Left lung (tissue), 4 donors: ENCODE measurements at regions not wholly inside any gene's neighbourhood (a gene's known extent, or its start where the extent isn't known, plus 50 kb on each side); places are given as distances from the start of the nearest gene placed in this dataset.

Experiments used
- ATAC-seq: fragments of 200-7000 bp; cut with Tn5 transposase; one replicate; pipeline ENCODE4 v1.9.1; 2020; ENCODE audit warnings: moderate library complexity
- DNase-seq, 4 donors: peaks; one replicate each; pipeline ENCODE4 v3.0.0-alpha.2; 2013 to 2020
- H3K27ac ChIP-seq, 2 donors: fragments of 200-600 bp; sonication (generic) in 1 of 2; one replicate each; pipeline versions ENCODE4 v1.5.0 to v1.8.0; 2020 to 2021
- H3K27me3 ChIP-seq, 2 donors: fragments of 200-600 bp; sonication (generic) in 1 of 2; one replicate each; pipeline versions ENCODE4 v1.5.0 to v1.8.0; 2020 to 2021
- H3K36me3 ChIP-seq, 2 donors: fragments of 200-600 bp; sonication (generic) in 1 of 2; one replicate each; pipeline versions ENCODE4 v1.5.0 to v1.8.0; 2020 to 2021
- H3K4me1 ChIP-seq, 2 donors: fragments of 200-600 bp; one replicate each; pipeline ENCODE4 v1.8.0; 2021
- H3K4me3 ChIP-seq, 2 donors: fragments of 200-600 bp; sonication (generic) in 1 of 2; one replicate each; pipeline versions ENCODE4 v1.5.0 to v1.8.0; 2020 to 2021; ENCODE audit warnings: mild to moderate bottlenecking in 1 of 2
- H3K9me3 ChIP-seq, 2 donors: fragments of 200-600 bp; sonication (generic) in 1 of 2; one replicate each; pipeline versions ENCODE4 v1.5.0 to v1.8.0; 2020 to 2021
- CTCF ChIP-seq, 2 donors: fragments of 200-600 bp; sonication (generic) in 1 of 2; IDR thresholded peaks; one replicate each; pipeline versions ENCODE4 v1.5.0 to v1.8.0; 2021; ENCODE audit warnings: antibody characterized with exemption in 2 of 2
- intact Hi-C, 2 donors: fragments of 100-400 bp; cut with DNase I; formaldehyde crosslinking; loops; one replicate each; pipeline versions ENCODE4 v1.11.2 to v1.14.2; 2022
- donor health status: DM: no; HTN: yes; CAD: no.
- donor health status: DM: no; HTN: no; CAD: no.

DNA sequence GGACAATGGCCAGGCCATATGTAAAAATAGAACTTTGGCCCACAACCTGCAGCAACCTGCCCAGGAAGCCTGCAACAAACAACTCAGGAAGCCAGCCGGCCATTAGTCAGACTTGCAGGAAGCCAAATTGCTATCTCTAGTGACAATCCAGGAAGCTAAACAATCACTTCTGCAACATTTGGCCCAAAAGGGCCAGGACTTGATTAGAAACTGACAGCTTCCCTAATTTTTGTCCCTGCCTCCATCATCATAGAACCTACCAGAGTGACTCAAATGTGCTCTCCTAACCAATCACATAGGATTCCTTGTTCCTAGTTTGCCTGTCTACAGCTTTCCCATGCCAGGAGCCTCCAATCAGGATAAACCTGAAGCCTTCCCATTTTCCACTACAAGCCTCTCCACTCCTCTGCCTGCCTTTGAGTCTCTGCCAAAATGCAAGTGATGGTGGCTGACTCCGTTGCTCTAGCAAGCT lies 639.3 kb downstream of the PTPRU start:
- no peaks in the 10 kb centered on the region for H3K36me3 ChIP-seq
- no peak for TF ChIP-seq CTCF (IDR thresholded peaks at IDR 0.05)
- H3K4me3 ChIP-seq: no peak overlapping the region
- intact Hi-C loops: no loop called here
- no peak for DNase-seq
- no peaks in the 10 kb centered on the region for H3K9me3 ChIP-seq
- H3K27me3 ChIP-seq: peaks cover 0 to 29% of the 10 kb centered on the region in 2 donors
- no peaks in the 10 kb centered on the region for H3K4me1 ChIP-seq
- no peak for ATAC-seq
- no peak overlapping the region for H3K27ac ChIP-seq

GRCh38 chr1:29870621-29871020 lies 634.3 kb downstream of the PTPRU start:
- Histone ChIP-seq H3K9me3 (no peaks in the 10 kb centered on the region), H3K4me1 (no peaks in the 10 kb centered on the region), H3K4me3 (no peak overlapping the region), H3K27me3 (peaks cover 0 to 42% of the 10 kb centered on the region in 2 donors), H3K36me3 (no peaks in the 10 kb centered on the region), H3K27ac (no peak overlapping the region)
- TF ChIP-seq CTCF (IDR thresholded peaks at IDR 0.05): no peak
- DNase-seq (no peak), ATAC-seq (no peak)
- intact Hi-C loops: no loop called here

GRCh38 chr1:29869802-29870201 lies 633.5 kb downstream of the PTPRU start:
- DNase-seq: no peak
- Histone ChIP-seq H3K27me3 (peaks cover 0 to 44% of the 10 kb centered on the region in 2 donors), H3K27ac (no peak overlapping the region), H3K4me1 (no peaks in the 10 kb centered on the region), H3K9me3 (no peaks in the 10 kb centered on the region), H3K36me3 (no peaks in the 10 kb centered on the region), H3K4me3 (no peak overlapping the region)
- TF ChIP-seq CTCF (IDR thresholded peaks at IDR 0.05): no peak
- intact Hi-C loops: no loop called here
- ATAC-seq: no peak

- DNase-seq: no peak
- Histone ChIP-seq H3K4me1 (no peaks in the 10 kb centered on the region), H3K36me3 (no peaks in the 10 kb centered on the region), H3K27me3 (peaks cover 0 to 50% of the 10 kb centered on the region in 2 donors), H3K9me3 (no peaks in the 10 kb centered on the region), H3K4me3 (no peak overlapping the region), H3K27ac (no peak overlapping the region)
- intact Hi-C loops: no loop called here
- no peak for ATAC-seq
- no peak for TF ChIP-seq CTCF (IDR thresholded peaks at IDR 0.05)
Observed at GRCh38 chr1:29868944-29869343, 632.6 kb downstream of the PTPRU start.

- no peaks in the 10 kb centered on the region for H3K9me3 ChIP-seq
- ATAC-seq: no peak
- TF ChIP-seq CTCF (IDR thresholded peaks at IDR 0.05): no peak
- H3K4me3 ChIP-seq: no peak overlapping the region
- no peaks in the 10 kb centered on the region for H3K4me1 ChIP-seq
- no peak for DNase-seq
- peaks cover 0 to 50% of the 10 kb centered on the region in 2 donors for H3K27me3 ChIP-seq
- intact Hi-C loops: no loop called here
- H3K27ac ChIP-seq: no peak overlapping the region
- no peaks in the 10 kb centered on the region for H3K36me3 ChIP-seq
Observed at GRCh38 chr1:29868096-29868495, 631.8 kb downstream of the PTPRU start.
